ENCODE measurements at regions not wholly inside any gene's neighbourhood (a gene's known extent, or its start where the extent isn't known, plus 50 kb on each side); places are given as distances from the start of the nearest gene placed in this dataset.

GRCh38 chr11:80798174-80798573 is 1357.3 kb upstream of the TENM4 start:
- ATAC-seq: no peak
- H3K4me3 ChIP-seq: no peak overlapping the region
- H3K4me2 ChIP-seq (ENCODE audit: control insufficient read depth, insufficient read depth): no peak overlapping the region
- H3K27me3 ChIP-seq (replicated peaks in 1 of 2; ENCODE audit: control insufficient read depth in 2 of 2, insufficient read depth in 2 of 2, low read length in 1 of 2): no peaks in the 10 kb centered on the region; a peak in 1 of 4 replicates
- no peak for FAIRE-seq
- no peaks in the 10 kb centered on the region for H4K20me1 ChIP-seq (ENCODE audit: control insufficient read depth, insufficient read depth)
- no peak for DNase-seq (ENCODE audit: low read depth, low spot score)
- H3K36me3 ChIP-seq (ENCODE audit: control insufficient read depth in 2 of 2, insufficient read depth in 2 of 2, low read length in 1 of 2): no peaks in the 10 kb centered on the region
- no peaks in the 10 kb centered on the region for H3K79me2 ChIP-seq (ENCODE audit: control insufficient read depth, insufficient read depth, low read length)
- WGBS (ENCODE audit: insufficient coverage, insufficient replicate concordance, low lambda C conversion rate, missing lambda C conversion rate): 53% methylated on average over 8 of the region's 8 CpGs
- intact Hi-C loops (cut with micrococcal nuclease; ENCODE audit: unreplicated experiment): no loop called here
- H2AFZ ChIP-seq (ENCODE audit: control insufficient read depth, low read depth, low read length): no peak overlapping the region
- no peak overlapping the region for H3K9ac ChIP-seq (ENCODE audit: control insufficient read depth, insufficient read depth, low read length)
- POLR2A ChIA-PET: no interaction called here
- SMC1A ChIA-PET (ENCODE audit: uncharacterized antibody, unreplicated experiment): no interaction called here
- no peaks in the 10 kb centered on the region for H3K9me3 ChIP-seq (replicated peaks; ENCODE audit: control insufficient read depth, insufficient read depth, low read length)
- CTCF ChIA-PET: no interaction called here
- RAD21 ChIA-PET (ENCODE audit: unreplicated experiment): no interaction called here
- no peaks in the 10 kb centered on the region for H3K4me1 ChIP-seq (ENCODE audit: control insufficient read depth, insufficient read depth, low read length)
- in situ Hi-C loops (cut with MboI): no loop called here
- H3K27ac ChIP-seq (ENCODE audit: control insufficient read depth, insufficient read depth): no peak overlapping the region
- no TSS peak for BruUV-seq (replicated peaks)
- no peak for TF ChIP-seq JUND (IDR thresholded peaks at IDR 0.05; ENCODE audit: low read depth, low read length)
- no peak for TF ChIP-seq ESRRA (IDR thresholded peaks at IDR 0.05; ENCODE audit: low read length)
- TF ChIP-seq, protein P1, sequence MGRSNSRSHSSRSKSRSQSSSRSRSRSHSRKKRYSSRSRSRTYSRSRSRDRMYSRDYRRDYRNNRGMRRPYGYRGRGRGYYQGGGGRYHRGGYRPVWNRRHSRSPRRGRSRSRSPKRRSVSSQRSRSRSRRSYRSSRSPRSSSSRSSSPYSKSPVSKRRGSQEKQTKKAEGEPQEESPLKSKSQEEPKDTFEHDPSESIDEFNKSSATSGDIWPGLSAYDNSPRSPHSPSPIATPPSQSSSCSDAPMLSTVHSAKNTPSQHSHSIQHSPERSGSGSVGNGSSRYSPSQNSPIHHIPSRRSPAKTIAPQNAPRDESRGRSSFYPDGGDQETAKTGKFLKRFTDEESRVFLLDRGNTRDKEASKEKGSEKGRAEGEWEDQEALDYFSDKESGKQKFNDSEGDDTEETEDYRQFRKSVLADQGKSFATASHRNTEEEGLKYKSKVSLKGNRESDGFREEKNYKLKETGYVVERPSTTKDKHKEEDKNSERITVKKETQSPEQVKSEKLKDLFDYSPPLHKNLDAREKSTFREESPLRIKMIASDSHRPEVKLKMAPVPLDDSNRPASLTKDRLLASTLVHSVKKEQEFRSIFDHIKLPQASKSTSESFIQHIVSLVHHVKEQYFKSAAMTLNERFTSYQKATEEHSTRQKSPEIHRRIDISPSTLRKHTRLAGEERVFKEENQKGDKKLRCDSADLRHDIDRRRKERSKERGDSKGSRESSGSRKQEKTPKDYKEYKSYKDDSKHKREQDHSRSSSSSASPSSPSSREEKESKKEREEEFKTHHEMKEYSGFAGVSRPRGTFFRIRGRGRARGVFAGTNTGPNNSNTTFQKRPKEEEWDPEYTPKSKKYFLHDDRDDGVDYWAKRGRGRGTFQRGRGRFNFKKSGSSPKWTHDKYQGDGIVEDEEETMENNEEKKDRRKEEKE (IDR thresholded peaks at IDR 0.05): no peak
- TF ChIP-seq TARDBP (IDR thresholded peaks at IDR 0.05; ENCODE audit: borderline replicate concordance): no peak
- TF ChIP-seq, protein P2, sequence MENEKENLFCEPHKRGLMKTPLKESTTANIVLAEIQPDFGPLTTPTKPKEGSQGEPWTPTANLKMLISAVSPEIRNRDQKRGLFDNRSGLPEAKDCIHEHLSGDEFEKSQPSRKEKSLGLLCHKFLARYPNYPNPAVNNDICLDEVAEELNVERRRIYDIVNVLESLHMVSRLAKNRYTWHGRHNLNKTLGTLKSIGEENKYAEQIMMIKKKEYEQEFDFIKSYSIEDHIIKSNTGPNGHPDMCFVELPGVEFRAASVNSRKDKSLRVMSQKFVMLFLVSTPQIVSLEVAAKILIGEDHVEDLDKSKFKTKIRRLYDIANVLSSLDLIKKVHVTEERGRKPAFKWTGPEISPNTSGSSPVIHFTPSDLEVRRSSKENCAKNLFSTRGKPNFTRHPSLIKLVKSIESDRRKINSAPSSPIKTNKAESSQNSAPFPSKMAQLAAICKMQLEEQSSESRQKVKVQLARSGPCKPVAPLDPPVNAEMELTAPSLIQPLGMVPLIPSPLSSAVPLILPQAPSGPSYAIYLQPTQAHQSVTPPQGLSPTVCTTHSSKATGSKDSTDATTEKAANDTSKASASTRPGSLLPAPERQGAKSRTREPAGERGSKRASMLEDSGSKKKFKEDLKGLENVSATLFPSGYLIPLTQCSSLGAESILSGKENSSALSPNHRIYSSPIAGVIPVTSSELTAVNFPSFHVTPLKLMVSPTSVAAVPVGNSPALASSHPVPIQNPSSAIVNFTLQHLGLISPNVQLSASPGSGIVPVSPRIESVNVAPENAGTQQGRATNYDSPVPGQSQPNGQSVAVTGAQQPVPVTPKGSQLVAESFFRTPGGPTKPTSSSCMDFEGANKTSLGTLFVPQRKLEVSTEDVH (IDR thresholded peaks at IDR 0.05; ENCODE audit: low read depth, partially characterized antibody): no peak
- TF ChIP-seq, protein P3, sequence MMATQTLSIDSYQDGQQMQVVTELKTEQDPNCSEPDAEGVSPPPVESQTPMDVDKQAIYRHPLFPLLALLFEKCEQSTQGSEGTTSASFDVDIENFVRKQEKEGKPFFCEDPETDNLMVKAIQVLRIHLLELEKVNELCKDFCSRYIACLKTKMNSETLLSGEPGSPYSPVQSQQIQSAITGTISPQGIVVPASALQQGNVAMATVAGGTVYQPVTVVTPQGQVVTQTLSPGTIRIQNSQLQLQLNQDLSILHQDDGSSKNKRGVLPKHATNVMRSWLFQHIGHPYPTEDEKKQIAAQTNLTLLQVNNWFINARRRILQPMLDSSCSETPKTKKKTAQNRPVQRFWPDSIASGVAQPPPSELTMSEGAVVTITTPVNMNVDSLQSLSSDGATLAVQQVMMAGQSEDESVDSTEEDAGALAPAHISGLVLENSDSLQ (IDR thresholded peaks at IDR 0.05): no peak
- TF ChIP-seq, protein P4, sequence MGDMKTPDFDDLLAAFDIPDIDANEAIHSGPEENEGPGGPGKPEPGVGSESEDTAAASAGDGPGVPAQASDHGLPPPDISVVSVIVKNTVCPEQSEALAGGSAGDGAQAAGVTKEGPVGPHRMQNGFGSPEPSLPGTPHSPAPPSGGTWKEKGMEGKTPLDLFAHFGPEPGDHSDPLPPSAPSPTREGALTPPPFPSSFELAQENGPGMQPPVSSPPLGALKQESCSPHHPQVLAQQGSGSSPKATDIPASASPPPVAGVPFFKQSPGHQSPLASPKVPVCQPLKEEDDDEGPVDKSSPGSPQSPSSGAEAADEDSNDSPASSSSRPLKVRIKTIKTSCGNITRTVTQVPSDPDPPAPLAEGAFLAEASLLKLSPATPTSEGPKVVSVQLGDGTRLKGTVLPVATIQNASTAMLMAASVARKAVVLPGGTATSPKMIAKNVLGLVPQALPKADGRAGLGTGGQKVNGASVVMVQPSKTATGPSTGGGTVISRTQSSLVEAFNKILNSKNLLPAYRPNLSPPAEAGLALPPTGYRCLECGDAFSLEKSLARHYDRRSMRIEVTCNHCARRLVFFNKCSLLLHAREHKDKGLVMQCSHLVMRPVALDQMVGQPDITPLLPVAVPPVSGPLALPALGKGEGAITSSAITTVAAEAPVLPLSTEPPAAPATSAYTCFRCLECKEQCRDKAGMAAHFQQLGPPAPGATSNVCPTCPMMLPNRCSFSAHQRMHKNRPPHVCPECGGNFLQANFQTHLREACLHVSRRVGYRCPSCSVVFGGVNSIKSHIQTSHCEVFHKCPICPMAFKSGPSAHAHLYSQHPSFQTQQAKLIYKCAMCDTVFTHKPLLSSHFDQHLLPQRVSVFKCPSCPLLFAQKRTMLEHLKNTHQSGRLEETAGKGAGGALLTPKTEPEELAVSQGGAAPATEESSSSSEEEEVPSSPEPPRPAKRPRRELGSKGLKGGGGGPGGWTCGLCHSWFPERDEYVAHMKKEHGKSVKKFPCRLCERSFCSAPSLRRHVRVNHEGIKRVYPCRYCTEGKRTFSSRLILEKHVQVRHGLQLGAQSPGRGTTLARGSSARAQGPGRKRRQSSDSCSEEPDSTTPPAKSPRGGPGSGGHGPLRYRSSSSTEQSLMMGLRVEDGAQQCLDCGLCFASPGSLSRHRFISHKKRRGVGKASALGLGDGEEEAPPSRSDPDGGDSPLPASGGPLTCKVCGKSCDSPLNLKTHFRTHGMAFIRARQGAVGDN (IDR thresholded peaks at IDR 0.05): no peak
- TF ChIP-seq CUX1 (IDR thresholded peaks at IDR 0.05; ENCODE audit: insufficient replicate concordance, low read depth, low read length): no peak
